ENCODE measurements at regions not wholly inside any gene's neighbourhood (a gene's known extent, or its start where the extent isn't known, plus 50 kb on each side); places are given as distances from the start of the nearest gene placed in this dataset.

- no peak overlapping the region for H3K4me3 Mint-ChIP-seq
- H3K27me3 Mint-ChIP-seq (ENCODE audit: low read depth in 3 of 3), result no peaks in the 10 kb centered on the region
- H3K36me3 Mint-ChIP-seq, result no peaks in the 10 kb centered on the region
- no peaks in the 10 kb centered on the region for H3K4me1 Mint-ChIP-seq
- H3K27ac Mint-ChIP-seq, result no peak overlapping the region
- DNase-seq, result no peak
- peaks cover 3 to 28% (median 10%) of the 10 kb centered on the region in 6 donors for H3K9me3 Mint-ChIP-seq
These were observed 394.4 kb downstream of the FIGN start for GRCh38 chr2:163341426-163341825.

DNA sequence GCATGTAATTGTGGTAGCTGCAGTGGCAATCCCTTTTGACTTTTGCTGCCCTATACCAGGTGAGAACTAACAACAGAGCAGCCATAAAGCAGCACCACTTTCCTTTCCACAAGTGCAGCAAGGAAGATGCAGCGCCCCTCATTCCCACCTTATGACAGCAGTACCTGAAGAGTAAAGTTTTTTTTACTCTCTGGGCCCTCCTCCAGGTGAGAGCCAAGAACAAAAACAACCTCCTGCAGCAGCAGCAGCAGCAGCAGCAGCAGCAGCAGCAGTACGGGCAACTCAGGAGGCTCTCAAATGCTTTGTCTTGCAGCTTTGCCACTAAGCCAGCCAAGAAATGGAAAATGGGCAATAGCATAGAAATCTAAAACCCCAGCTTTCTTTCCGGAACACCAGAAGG is 397.5 kb downstream of the FIGN start:
- no peak for DNase-seq
- no peak overlapping the region for H3K4me3 Mint-ChIP-seq
- H3K27ac Mint-ChIP-seq, result no peak overlapping the region
- no peaks in the 10 kb centered on the region for H3K4me1 Mint-ChIP-seq
- H3K36me3 Mint-ChIP-seq, result no peaks in the 10 kb centered on the region
- H3K9me3 Mint-ChIP-seq, result peaks cover 2 to 35% (median 10%) of the 10 kb centered on the region in 6 donors
- H3K27me3 Mint-ChIP-seq (ENCODE audit: low read depth in 3 of 3), result no peaks in the 10 kb centered on the region

DNA sequence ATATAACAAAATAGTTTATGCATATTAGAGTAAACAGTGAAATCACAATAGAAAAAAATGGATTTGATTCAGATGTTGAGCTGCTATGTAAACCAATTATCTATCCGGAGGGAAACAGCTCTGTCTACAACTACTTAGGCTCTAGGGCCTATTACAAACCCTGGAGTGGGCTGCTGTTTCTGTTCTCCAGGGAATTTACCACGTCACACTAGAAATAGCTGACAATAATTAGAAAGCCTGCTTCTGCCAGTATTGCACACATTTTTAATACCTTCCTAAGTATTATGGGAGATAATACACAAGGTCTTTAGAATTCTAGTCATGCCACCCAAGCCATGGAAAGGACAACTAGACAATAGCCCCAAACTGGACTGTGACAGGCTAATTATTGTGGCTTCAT is 411.1 kb downstream of the FIGN start:
- Mint-ChIP-seq H3K4me1 (no peaks in the 10 kb centered on the region), H3K27me3 (ENCODE audit: low read depth in 3 of 3) (peaks cover 0 to 1% (median 0%) of the 10 kb centered on the region in 3 donors), H3K9me3 (peaks cover 3 to 17% (median 6%) of the 10 kb centered on the region in 6 donors), H3K27ac (no peak overlapping the region), H3K4me3 (no peak overlapping the region), H3K36me3 (no peaks in the 10 kb centered on the region)
- no peak for DNase-seq

DNA sequence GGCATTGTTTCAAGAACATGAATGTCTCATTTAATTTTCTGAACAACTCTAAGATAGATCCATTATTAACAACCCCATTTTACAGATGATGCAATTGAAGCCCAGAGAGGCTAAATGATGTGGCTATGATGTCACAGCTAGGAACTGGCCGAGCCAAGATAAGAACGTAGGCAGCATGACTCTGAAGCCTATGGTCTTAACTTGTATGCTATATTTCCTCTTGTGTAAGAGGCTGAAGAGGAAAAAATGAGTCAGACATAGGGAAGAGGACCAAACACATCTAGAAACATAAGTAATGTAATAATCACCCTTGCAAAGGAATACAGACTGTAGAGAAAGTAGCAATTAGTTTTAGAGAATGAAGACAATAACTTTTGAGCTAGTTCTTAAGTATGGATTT is 416.8 kb downstream of the FIGN start:
- Mint-ChIP-seq H3K27ac (no peak overlapping the region), H3K4me3 (no peak overlapping the region), H3K36me3 (peaks cover 0 to 4% (median 0%) of the 10 kb centered on the region in 3 donors), H3K9me3 (peaks cover 11 to 37% (median 17%) of the 10 kb centered on the region in 6 donors), H3K27me3 (ENCODE audit: low read depth in 3 of 3) (no peaks in the 10 kb centered on the region), H3K4me1 (no peaks in the 10 kb centered on the region)
- no peak for DNase-seq

DNA sequence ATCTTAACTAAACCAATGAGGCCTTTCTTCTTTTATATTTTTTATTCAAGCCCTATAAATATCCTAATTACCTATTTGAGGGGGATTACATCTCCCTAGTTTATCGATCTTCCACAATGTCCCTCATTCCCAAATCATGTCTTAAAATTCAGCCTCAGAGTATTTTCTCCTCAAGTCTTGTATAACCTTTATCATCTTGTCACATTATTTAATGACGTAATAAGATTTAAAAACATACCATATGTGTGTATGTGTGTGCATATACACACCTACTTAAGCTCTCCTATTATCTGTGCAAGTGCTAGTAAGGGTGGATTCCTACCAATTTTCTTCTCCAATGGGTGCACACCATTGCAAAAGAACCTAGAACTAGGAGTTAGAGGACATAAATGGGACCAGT is 421.1 kb downstream of the FIGN start:
- Mint-ChIP-seq H3K36me3 (peaks cover 0 to 4% (median 0%) of the 10 kb centered on the region in 3 donors), H3K27me3 (ENCODE audit: low read depth in 3 of 3) (peaks cover 0 to 2% (median 0%) of the 10 kb centered on the region in 3 donors), H3K27ac (no peak overlapping the region), H3K9me3 (peaks cover 11 to 34% (median 17%) of the 10 kb centered on the region in 6 donors), H3K4me1 (no peaks in the 10 kb centered on the region), H3K4me3 (no peak overlapping the region)
- DNase-seq, result no peak

GRCh38 chr2:163312713-163313112 is 423.1 kb downstream of the FIGN start:
- Mint-ChIP-seq H3K9me3 (peaks cover 5 to 28% (median 13%) of the 10 kb centered on the region in 6 donors), H3K4me1 (no peaks in the 10 kb centered on the region), H3K4me3 (no peak overlapping the region), H3K27ac (no peak overlapping the region), H3K36me3 (no peaks in the 10 kb centered on the region), H3K27me3 (ENCODE audit: low read depth in 3 of 3) (peaks cover 0 to 2% (median 0%) of the 10 kb centered on the region in 3 donors)
- no peak for DNase-seq

DNA sequence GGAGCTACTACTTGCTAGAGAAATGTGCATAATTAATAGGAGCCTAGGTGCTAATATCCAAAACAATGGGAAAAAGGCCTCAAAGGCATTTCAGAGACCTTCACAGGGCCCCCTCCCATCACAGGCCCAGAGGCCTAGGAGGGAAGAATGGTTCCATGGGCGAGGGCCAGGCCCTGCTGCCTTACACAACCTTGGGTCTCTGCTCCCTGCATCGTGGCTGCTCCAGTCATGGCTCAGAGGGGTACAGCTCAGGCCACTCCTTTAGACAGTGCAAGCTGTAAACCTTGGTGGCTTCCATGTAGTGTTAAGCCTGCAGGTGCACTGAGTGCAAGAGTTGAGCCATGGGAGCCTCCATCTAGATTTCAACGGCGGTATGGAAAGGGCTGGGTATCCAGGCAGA is 429.2 kb downstream of the FIGN start:
- Mint-ChIP-seq H3K36me3 (no peaks in the 10 kb centered on the region), H3K4me3 (no peak overlapping the region), H3K27ac (no peak overlapping the region), H3K9me3 (peaks cover 0 to 36% (median 20%) of the 10 kb centered on the region in 6 donors), H3K4me1 (no peaks in the 10 kb centered on the region), H3K27me3 (ENCODE audit: low read depth in 3 of 3) (no peaks in the 10 kb centered on the region)
- DNase-seq, result no peak

DNA sequence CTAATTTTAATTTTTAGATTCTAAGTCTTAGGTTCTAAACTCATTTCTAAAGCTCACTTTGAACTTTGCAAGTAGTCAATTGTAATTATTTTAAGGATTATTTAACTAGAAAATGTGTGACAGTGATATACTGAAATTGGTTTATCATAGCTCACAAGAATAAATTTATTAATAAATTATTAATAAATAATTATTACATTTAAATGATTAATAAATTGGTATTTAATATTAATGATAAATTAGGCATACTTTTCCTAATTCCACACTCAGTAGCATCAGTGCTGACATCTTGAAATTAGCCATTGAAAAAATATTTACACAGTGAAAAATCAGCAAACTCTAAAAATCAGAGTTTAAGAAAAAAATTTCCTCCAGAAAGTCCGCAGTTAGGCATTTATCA is 433.7 kb downstream of the FIGN start:
- H3K4me3 Mint-ChIP-seq, result no peak overlapping the region
- no peaks in the 10 kb centered on the region for H3K4me1 Mint-ChIP-seq
- H3K9me3 Mint-ChIP-seq, result peaks cover 0 to 33% (median 15%) of the 10 kb centered on the region in 6 donors
- no peak overlapping the region for H3K27ac Mint-ChIP-seq
- H3K27me3 Mint-ChIP-seq (ENCODE audit: low read depth in 3 of 3), result no peaks in the 10 kb centered on the region
- no peaks in the 10 kb centered on the region for H3K36me3 Mint-ChIP-seq
- no peak for DNase-seq

DNA sequence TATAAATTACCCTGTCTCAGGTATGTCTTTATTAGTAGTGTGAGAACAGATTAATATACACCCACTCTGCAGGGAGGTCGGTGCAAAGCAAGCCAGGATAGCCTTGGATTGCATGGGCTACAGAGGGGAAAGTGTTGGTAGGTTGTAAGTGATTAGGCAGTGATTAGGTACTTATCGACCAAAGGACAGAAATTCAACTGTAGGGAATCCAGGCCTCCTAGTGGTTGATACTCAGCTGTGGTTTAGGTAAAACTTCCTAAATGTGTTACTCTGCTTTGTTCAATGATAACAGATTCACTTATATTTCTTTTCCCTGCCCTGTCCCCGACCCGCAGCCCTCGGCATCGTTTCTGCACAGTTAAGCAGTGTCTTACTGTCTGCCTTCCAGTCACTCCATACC is 444.0 kb downstream of the FIGN start:
- Mint-ChIP-seq H3K4me1 (no peaks in the 10 kb centered on the region), H3K9me3 (peaks cover 3 to 38% (median 18%) of the 10 kb centered on the region in 6 donors), H3K4me3 (no peak overlapping the region), H3K36me3 (no peaks in the 10 kb centered on the region), H3K27me3 (ENCODE audit: low read depth in 3 of 3) (peaks cover 0 to 1% (median 0%) of the 10 kb centered on the region in 3 donors), H3K27ac (no peak overlapping the region)
- DNase-seq, result no peak

GRCh38 chr2:163281717-163282116 is 443.1 kb upstream of the KCNH7 start:
- Mint-ChIP-seq H3K9me3 (peaks cover 4 to 29% (median 16%) of the 10 kb centered on the region in 6 donors), H3K4me1 (no peaks in the 10 kb centered on the region), H3K4me3 (no peak overlapping the region), H3K36me3 (no peaks in the 10 kb centered on the region), H3K27me3 (ENCODE audit: low read depth in 3 of 3) (no peaks in the 10 kb centered on the region), H3K27ac (no peak overlapping the region)
- no peak for DNase-seq

DNA sequence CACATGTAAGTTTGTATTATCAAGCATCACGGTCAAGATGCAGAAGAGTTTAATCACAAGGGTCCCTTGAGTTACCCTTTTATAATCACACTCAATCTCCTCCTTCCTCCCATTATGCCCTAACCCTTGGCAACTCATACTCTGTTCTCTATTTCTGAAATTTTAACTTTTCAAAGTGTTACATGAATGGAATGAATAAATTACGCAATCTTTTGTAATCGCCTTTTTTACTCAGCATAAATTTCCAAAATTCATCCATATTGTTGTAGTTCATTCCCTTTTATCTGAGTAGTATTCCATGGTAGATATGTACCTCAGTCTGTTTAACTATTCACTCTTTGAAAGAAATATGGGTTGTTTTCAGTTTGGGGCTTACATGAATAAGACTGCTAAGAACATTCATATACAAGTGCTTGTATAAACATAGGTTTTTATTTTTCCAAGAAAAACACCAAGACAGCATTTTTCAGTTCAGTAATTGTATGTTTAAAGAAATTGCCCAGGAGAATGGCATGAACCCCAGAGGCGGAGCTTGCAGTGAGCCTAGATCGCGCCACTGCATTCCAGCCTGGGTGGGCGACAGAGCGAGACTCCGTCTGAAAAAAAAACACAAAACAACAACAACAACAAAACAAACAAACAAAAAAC is 430.9 kb upstream of the KCNH7 start:
- no peak overlapping the region for H3K4me3 Mint-ChIP-seq
- H3K9me3 Mint-ChIP-seq, result peaks cover 10 to 50% (median 27%) of the 10 kb centered on the region in 6 donors
- H3K36me3 Mint-ChIP-seq, result peaks cover 0 to 8% (median 0%) of the 10 kb centered on the region in 3 donors
- H3K27ac Mint-ChIP-seq, result no peak overlapping the region
- peaks cover 0 to 3% (median 1%) of the 10 kb centered on the region in 3 donors for H3K27me3 Mint-ChIP-seq (ENCODE audit: low read depth in 3 of 3)
- no peak for DNase-seq
- no peaks in the 10 kb centered on the region for H3K4me1 Mint-ChIP-seq

GRCh38 chr2:163266772-163267171 is 428.2 kb upstream of the KCNH7 start:
- no peaks in the 10 kb centered on the region for H3K4me1 Mint-ChIP-seq
- H3K27ac Mint-ChIP-seq, result no peak overlapping the region
- H3K9me3 Mint-ChIP-seq, result peaks cover 0 to 30% (median 12%) of the 10 kb centered on the region in 6 donors
- no peaks in the 10 kb centered on the region for H3K27me3 Mint-ChIP-seq (ENCODE audit: low read depth in 3 of 3)
- no peak for DNase-seq
- peaks cover 0 to 3% (median 0%) of the 10 kb centered on the region in 3 donors for H3K36me3 Mint-ChIP-seq
- H3K4me3 Mint-ChIP-seq, result no peak overlapping the region

DNA sequence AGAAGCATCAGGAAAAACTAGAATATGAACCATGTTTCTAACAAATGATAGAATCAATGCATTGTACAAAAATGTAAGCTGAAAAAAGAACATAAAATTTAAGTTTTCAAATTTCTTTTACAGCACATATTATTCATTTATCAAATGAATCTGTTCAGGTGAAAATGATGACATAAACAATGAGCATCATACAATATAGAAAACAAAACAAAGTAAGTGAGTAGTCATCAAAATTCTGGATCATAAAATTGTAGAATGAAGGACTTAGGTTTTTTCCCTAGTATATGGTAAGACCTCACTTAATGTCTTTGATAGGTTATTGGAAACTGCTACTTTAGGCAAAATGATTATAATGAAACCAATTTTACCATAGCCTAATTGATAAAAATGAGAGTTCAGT is 427.0 kb upstream of the KCNH7 start:
- H3K36me3 Mint-ChIP-seq, result peaks cover 0 to 3% (median 0%) of the 10 kb centered on the region in 3 donors
- no peaks in the 10 kb centered on the region for H3K4me1 Mint-ChIP-seq

DNA sequence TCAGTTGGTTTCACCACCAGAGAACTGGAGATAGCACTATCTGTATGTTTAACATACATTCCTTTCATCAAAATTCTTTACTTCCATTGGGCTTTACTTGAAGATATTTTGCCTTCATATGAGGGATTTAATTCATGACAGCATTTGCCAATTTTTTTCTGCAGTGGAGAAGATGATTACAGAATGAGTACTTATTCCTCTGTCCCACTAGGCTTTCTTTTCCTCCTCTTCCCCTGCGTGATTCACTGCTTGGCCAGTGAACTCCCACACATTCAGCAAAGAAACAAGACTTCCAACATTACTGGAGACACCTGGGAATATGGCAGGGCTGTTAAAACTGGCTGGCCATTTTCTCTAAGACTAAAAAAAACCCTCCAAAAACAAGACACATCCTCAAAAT is 425.8 kb upstream of the KCNH7 start:
- H3K27ac Mint-ChIP-seq, result no peak overlapping the region
- no peak overlapping the region for H3K4me3 Mint-ChIP-seq
- peaks cover 0 to 14% (median 11%) of the 10 kb centered on the region in 6 donors for H3K9me3 Mint-ChIP-seq
- no peaks in the 10 kb centered on the region for H3K27me3 Mint-ChIP-seq (ENCODE audit: low read depth in 3 of 3)
- no peak for DNase-seq
- H3K36me3 Mint-ChIP-seq, result peaks cover 0 to 3% (median 0%) of the 10 kb centered on the region in 3 donors
- H3K4me1 Mint-ChIP-seq, result no peaks in the 10 kb centered on the region

More for the DNA sequence above, 427.0 kb upstream of the KCNH7 start:
- no peak overlapping the region for H3K4me3 Mint-ChIP-seq
- no peaks in the 10 kb centered on the region for H3K27me3 Mint-ChIP-seq (ENCODE audit: low read depth in 3 of 3)
- H3K9me3 Mint-ChIP-seq, result peaks cover 0 to 23% (median 12%) of the 10 kb centered on the region in 6 donors
- no peak overlapping the region for H3K27ac Mint-ChIP-seq
- no peak for DNase-seq

DNA sequence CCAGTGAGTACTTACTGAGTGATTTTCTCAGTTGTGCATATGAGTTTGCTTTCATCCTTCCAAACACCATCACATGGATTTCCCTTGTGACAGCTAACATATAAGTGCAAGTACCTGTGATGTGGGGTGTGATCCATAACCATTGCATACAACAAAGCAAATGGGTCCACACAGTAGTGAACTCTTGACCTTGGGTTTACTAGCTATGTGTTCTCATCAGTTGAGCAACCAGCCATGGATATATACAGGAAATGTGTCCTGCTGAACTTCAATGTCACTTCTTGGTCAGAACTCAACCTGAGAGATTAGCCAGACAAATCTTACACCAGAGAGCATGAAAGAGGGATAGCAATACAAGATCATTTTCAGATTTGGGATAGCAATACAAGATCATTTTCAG is 420.9 kb upstream of the KCNH7 start:
- Mint-ChIP-seq H3K36me3 (no peaks in the 10 kb centered on the region), H3K9me3 (peaks cover 0 to 25% (median 8%) of the 10 kb centered on the region in 6 donors), H3K27ac (no peak overlapping the region), H3K4me3 (no peak overlapping the region), H3K27me3 (ENCODE audit: low read depth in 3 of 3) (no peaks in the 10 kb centered on the region), H3K4me1 (no peaks in the 10 kb centered on the region)
- no peak for DNase-seq
